T-cell (primary cell): ENCODE measurements at regions not wholly inside any gene's neighbourhood (a gene's known extent, or its start where the extent isn't known, plus 50 kb on each side); places are given as distances from the start of the nearest gene placed in this dataset.

ENCODE experiments used
- ATAC-seq, 4 experiments: fragments of 200-7000 bp in 3 of 4; fragments of 150-1000 bp in 1 of 4; cut with Tn5 transposase; replicated peaks in 1 of 4; 1 replicate in 3 of 4; 2 replicates in 1 of 4; pipeline ENCODE4 v1.10.0; 2021; ENCODE audit warnings: moderate library complexity in 3 of 4, mild to moderate bottlenecking in 2 of 4, moderate number of reproducible peaks in 1 of 4
- CTCF ChIA-PET, 2 donors: fragments of 300-600 bp; sonication (Branson Sonifier 250); formaldehyde crosslinking; loops; one replicate each; lab custom pipeline; 2022; ENCODE audit warnings: antibody characterized with exemption in 2 of 2; lab: Charles Lee
- POLR2A ChIA-PET, 2 donors: fragments of 300-600 bp; sonication (Branson Sonifier 250); formaldehyde crosslinking; loops; one replicate each; lab custom pipeline; 2022; ENCODE audit warnings: antibody characterized with exemption in 2 of 2; lab: Charles Lee
- DNase-seq, 35 experiments: peaks; one replicate each; pipeline versions ENCODE4 v3.0.0 to v3.0.0-alpha.2; 2013 to 2023
- H3K27ac ChIP-seq: one replicate; pipeline ENCODE4 v1.5.1; 2013; ENCODE audit warnings: low read length
- H3K27me3 ChIP-seq, 2 experiments: replicated peaks in 1 of 2; 1 replicate in 1 of 2; 2 replicates in 1 of 2; pipeline versions ENCODE4 v1.6.1 to v1.7.0; 2013; ENCODE audit warnings: low read length in 1 of 2, mixed read lengths in 1 of 2; ENCODE audit not compliant: control insufficient read depth in 2 of 2, insufficient read depth in 2 of 2; ENCODE audit errors: extremely low read depth in 1 of 2
- H3K36me3 ChIP-seq, 2 donors: 1 replicate in 1 of 2; 2 replicates in 1 of 2; pipeline versions ENCODE4 v1.6.1 to v1.7.0; 2013; ENCODE audit warnings: low read length in 1 of 2; ENCODE audit not compliant: control insufficient read depth in 2 of 2, insufficient read depth in 1 of 2; ENCODE audit errors: extremely low read depth in 1 of 2
- H3K4me1 ChIP-seq, 2 experiments: 1 replicate in 1 of 2; 2 replicates in 1 of 2; pipeline versions ENCODE4 v1.6.1 to v1.7.0; 2013; ENCODE audit warnings: low read length in 2 of 2, mixed read lengths in 1 of 2; ENCODE audit not compliant: insufficient read depth in 2 of 2, control insufficient read depth in 1 of 2; ENCODE audit errors: extremely low read depth in 1 of 2
- H3K4me3 ChIP-seq, 2 donors: 1 replicate in 1 of 2; 2 replicates in 1 of 2; pipeline versions ENCODE4 v1.5.1 to v1.7.0; 2013; ENCODE audit warnings: mild to moderate bottlenecking in 2 of 2, low read length in 1 of 2, moderate library complexity in 1 of 2; ENCODE audit not compliant: control insufficient read depth in 1 of 2; ENCODE audit errors: extremely low read depth in 1 of 2
- H3K9me3 ChIP-seq: 2 replicates; pipeline ENCODE4 v1.7.0; 2013
- H3K27ac Mint-ChIP-seq, 2 donors: one replicate each; pipeline ENCODE4 v1.8.0; 2020 to 2021; ENCODE audit warnings: mild to moderate bottlenecking in 2 of 2, mixed read lengths in 2 of 2
- H3K27me3 Mint-ChIP-seq, 2 donors: one replicate each; pipeline ENCODE4 v1.8.0; 2021 to 2022; ENCODE audit warnings: mixed read lengths in 2 of 2
- H3K36me3 Mint-ChIP-seq: one replicate; pipeline ENCODE4 v1.8.0; 2021; ENCODE audit warnings: mixed read lengths
- H3K4me1 Mint-ChIP-seq, 3 donors: one replicate each; pipeline ENCODE4 v1.8.0; 2020 to 2022; ENCODE audit warnings: mixed read lengths in 3 of 3, mild to moderate bottlenecking in 1 of 3
- H3K4me3 Mint-ChIP-seq, 3 donors: one replicate each; pipeline ENCODE4 v1.8.0; 2020 to 2022; ENCODE audit warnings: mild to moderate bottlenecking in 3 of 3, mixed read lengths in 3 of 3, moderate library complexity in 3 of 3
- H3K9me3 Mint-ChIP-seq, 3 donors: one replicate each; pipeline ENCODE4 v1.8.0; 2020 to 2022; ENCODE audit warnings: mixed read lengths in 3 of 3
- WGBS: methylation state at CpG from one replicate; pipeline ENCODE4 v1.1.5; 2013; ENCODE audit warnings: missing lambda C conversion rate; ENCODE audit not compliant: insufficient coverage; 5-methylcytosine and 5-hydroxymethylcytosine counted together

- no peaks in the 10 kb centered on the region for H3K4me1 ChIP-seq
- DNase-seq (no peak), ATAC-seq (no peak)
- POLR2A ChIA-PET: no interaction called here
- Mint-ChIP-seq H3K36me3 (no peaks in the 10 kb centered on the region), H3K4me1 (no peaks in the 10 kb centered on the region), H3K27ac (no peak overlapping the region), H3K27me3 (no peaks in the 10 kb centered on the region), H3K4me3 (no peak overlapping the region), H3K9me3 (peaks cover 0 to 14% (median 10%) of the 10 kb centered on the region in 3 donors)
- H3K4me3 ChIP-seq: no peak overlapping the region
- H3K27me3 ChIP-seq: no peaks in the 10 kb centered on the region
- WGBS: 32% methylated on average over 2 of the region's 2 CpGs
- H3K27ac ChIP-seq: no peak overlapping the region
- no peaks in the 10 kb centered on the region for H3K36me3 ChIP-seq
- no peaks in the 10 kb centered on the region for H3K9me3 ChIP-seq
- CTCF ChIA-PET: no interaction called here
Measured at GRCh38 chr3:117580806-117581205, 871.2 kb downstream of the TUSC7 start.

- POLR2A ChIA-PET: no interaction called here
- Mint-ChIP-seq H3K27ac (no peak overlapping the region), H3K4me3 (no peak overlapping the region)
Measured at GRCh38 chr3:117586161-117586560, 876.6 kb downstream of the TUSC7 start.

GRCh38 chr3:117587416-117587815 lies 877.8 kb downstream of the TUSC7 start:
- POLR2A ChIA-PET: no interaction called here
- ATAC-seq (no peak), DNase-seq (no peak)
- no peaks in the 10 kb centered on the region for H3K9me3 ChIP-seq
- H3K36me3 Mint-ChIP-seq: no peaks in the 10 kb centered on the region
- CTCF ChIA-PET: no interaction called here
- H3K4me1 Mint-ChIP-seq: no peaks in the 10 kb centered on the region
- no peaks in the 10 kb centered on the region for H3K4me1 ChIP-seq
- no peaks in the 10 kb centered on the region for H3K27me3 ChIP-seq
- no peaks in the 10 kb centered on the region for H3K36me3 ChIP-seq
- WGBS: no CpG with 5 or more reads among the region's 2 CpGs
- no peaks in the 10 kb centered on the region for H3K27me3 Mint-ChIP-seq
- H3K4me3 Mint-ChIP-seq: no peak overlapping the region
- peaks cover 3 to 10% (median 8%) of the 10 kb centered on the region in 3 donors for H3K9me3 Mint-ChIP-seq
- no peak overlapping the region for H3K27ac ChIP-seq
- H3K4me3 ChIP-seq: no peak overlapping the region
- no peak overlapping the region for H3K27ac Mint-ChIP-seq

More at GRCh38 chr3:117586161-117586560, 876.6 kb downstream of the TUSC7 start:
- no peak for ATAC-seq
- Histone ChIP-seq H3K27ac (no peak overlapping the region), H3K9me3 (no peaks in the 10 kb centered on the region), H3K36me3 (no peaks in the 10 kb centered on the region), H3K27me3 (no peaks in the 10 kb centered on the region), H3K4me3 (no peak overlapping the region), H3K4me1 (no peaks in the 10 kb centered on the region)
- CTCF ChIA-PET: no interaction called here
- peaks cover 0 to 10% (median 8%) of the 10 kb centered on the region in 3 donors for H3K9me3 Mint-ChIP-seq
- no peak for DNase-seq
- no peaks in the 10 kb centered on the region for H3K4me1 Mint-ChIP-seq
- no peaks in the 10 kb centered on the region for H3K27me3 Mint-ChIP-seq
- no peaks in the 10 kb centered on the region for H3K36me3 Mint-ChIP-seq

- DNase-seq: no peak
- Histone ChIP-seq H3K27me3 (no peaks in the 10 kb centered on the region), H3K4me3 (no peak overlapping the region), H3K36me3 (no peaks in the 10 kb centered on the region), H3K27ac (no peak overlapping the region), H3K4me1 (no peaks in the 10 kb centered on the region), H3K9me3 (no peaks in the 10 kb centered on the region)
- H3K27me3 Mint-ChIP-seq: no peaks in the 10 kb centered on the region
- ChIA-PET CTCF (interaction anchor here in 1 of 2 donors (0.6 kb wide), 1 partner anchor 199 kb away, joined by 4 read pairs; no protein-coding TSS in a partner anchor), POLR2A (no interaction called here)
- H3K9me3 Mint-ChIP-seq: peaks cover 1 to 5% (median 3%) of the 10 kb centered on the region in 3 donors
- H3K4me3 Mint-ChIP-seq: no peak overlapping the region
- H3K36me3 Mint-ChIP-seq: no peaks in the 10 kb centered on the region
- no peak overlapping the region for H3K27ac Mint-ChIP-seq
- no peaks in the 10 kb centered on the region for H3K4me1 Mint-ChIP-seq
- WGBS: no CpG with 5 or more reads among the region's 2 CpGs
- ATAC-seq: no peak
Measured at GRCh38 chr3:117589454-117589853, 879.9 kb downstream of the TUSC7 start.

GRCh38 chr3:117595615-117596014 lies 886.0 kb downstream of the TUSC7 start:
- ChIA-PET POLR2A (no interaction called here), CTCF (no interaction called here)
- Histone ChIP-seq H3K4me3 (no peak overlapping the region), H3K4me1 (no peaks in the 10 kb centered on the region), H3K27me3 (no peaks in the 10 kb centered on the region), H3K36me3 (no peaks in the 10 kb centered on the region), H3K27ac (no peak overlapping the region), H3K9me3 (no peaks in the 10 kb centered on the region)
- Mint-ChIP-seq H3K4me3 (no peak overlapping the region), H3K27ac (no peak overlapping the region), H3K4me1 (no peaks in the 10 kb centered on the region), H3K36me3 (no peaks in the 10 kb centered on the region), H3K27me3 (no peaks in the 10 kb centered on the region), H3K9me3 (peaks cover 0 to 4% (median 3%) of the 10 kb centered on the region in 3 donors)
- ATAC-seq (no peak), DNase-seq (no peak)
- WGBS: no CpG with 5 or more reads among the region's 1 CpG

- ChIA-PET CTCF (no interaction called here), POLR2A (interaction anchor here in 1 of 2 donors (0.5 kb wide), 1 partner anchor 307 kb away, joined by 5 read pairs; no protein-coding TSS in a partner anchor)
- ATAC-seq: no peak
- Histone ChIP-seq H3K27me3 (no peaks in the 10 kb centered on the region), H3K36me3 (no peaks in the 10 kb centered on the region), H3K4me1 (no peaks in the 10 kb centered on the region), H3K4me3 (no peak overlapping the region), H3K9me3 (no peaks in the 10 kb centered on the region), H3K27ac (no peak overlapping the region)
- H3K4me1 Mint-ChIP-seq: no peaks in the 10 kb centered on the region
- no CpG with 5 or more reads among the region's 1 CpG for WGBS
- peaks cover under 1 to 5% (median 2%) of the 10 kb centered on the region in 3 donors for H3K9me3 Mint-ChIP-seq
- no peaks in the 10 kb centered on the region for H3K36me3 Mint-ChIP-seq
- DNase-seq: no peak
- H3K4me3 Mint-ChIP-seq: no peak overlapping the region
- H3K27me3 Mint-ChIP-seq: no peaks in the 10 kb centered on the region
- no peak overlapping the region for H3K27ac Mint-ChIP-seq
Measured at GRCh38 chr3:117596503-117596902, 886.9 kb downstream of the TUSC7 start.

GRCh38 chr3:117597865-117598264 lies 888.3 kb downstream of the TUSC7 start:
- H3K4me1 ChIP-seq: no peaks in the 10 kb centered on the region
- H3K27me3 ChIP-seq: no peaks in the 10 kb centered on the region
- POLR2A ChIA-PET: no interaction called here
- no peaks in the 10 kb centered on the region for H3K4me1 Mint-ChIP-seq
- H3K9me3 Mint-ChIP-seq: peaks cover 0 to 12% (median 8%) of the 10 kb centered on the region in 3 donors
- 29% methylated on average over 1 of the region's 1 CpG for WGBS
- H3K36me3 Mint-ChIP-seq: no peaks in the 10 kb centered on the region
- H3K27ac ChIP-seq: no peak overlapping the region
- H3K36me3 ChIP-seq: no peaks in the 10 kb centered on the region
- no peak overlapping the region for H3K4me3 ChIP-seq
- no peak overlapping the region for H3K4me3 Mint-ChIP-seq
- no peaks in the 10 kb centered on the region for H3K9me3 ChIP-seq
- H3K27ac Mint-ChIP-seq: no peak overlapping the region
- DNase-seq: no peak
- no peak for ATAC-seq
- no peaks in the 10 kb centered on the region for H3K27me3 Mint-ChIP-seq
- CTCF ChIA-PET: no interaction called here
